ENCODE measurements at regions not wholly inside any gene's neighbourhood (a gene's known extent, or its start where the extent isn't known, plus 50 kb on each side); places are given as distances from the start of the nearest gene placed in this dataset.

DNA sequence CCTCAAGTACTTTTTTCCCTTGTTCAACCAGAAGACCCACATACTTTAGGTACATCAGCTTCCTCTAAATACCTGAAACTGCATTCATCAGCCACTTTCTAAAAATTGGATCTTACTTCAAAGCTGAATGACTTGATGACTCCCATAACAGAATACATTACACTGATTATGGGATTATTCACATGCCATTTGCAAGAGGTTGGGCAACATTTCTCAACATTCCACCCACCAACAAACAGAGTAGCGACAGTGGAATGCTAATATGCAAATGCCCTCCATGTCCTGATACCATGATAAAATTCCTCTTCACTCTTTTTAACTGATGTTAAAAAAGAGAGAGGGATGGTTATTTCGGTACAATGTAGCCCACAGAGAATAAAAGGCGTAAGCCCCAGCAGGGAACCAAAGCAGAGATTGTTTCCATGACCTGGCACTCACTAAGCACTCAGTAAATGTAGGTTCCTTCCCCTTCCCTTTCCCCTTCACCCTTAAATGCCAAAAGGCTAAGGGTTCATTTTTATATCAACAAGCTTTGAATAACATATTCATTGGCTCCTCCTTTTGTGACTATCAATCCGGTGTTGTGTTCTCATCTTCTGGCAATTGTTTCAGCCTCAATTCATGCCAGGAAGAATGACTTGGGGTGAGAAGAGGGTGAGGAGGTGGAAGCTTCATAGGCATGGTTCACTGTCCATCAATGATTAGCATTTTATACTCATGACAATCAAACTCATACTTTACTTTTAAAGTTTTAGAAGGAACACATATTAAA is 317.2 kb downstream of the DHX15 start:
- Mint-ChIP-seq H3K4me1 (ENCODE audit: low read depth) (no peaks in the 10 kb centered on the region), H3K4me3 (no peak overlapping the region), H3K27ac (no peak overlapping the region), H3K36me3 (ENCODE audit: low read depth) (no peaks in the 10 kb centered on the region), H3K9me3 (no peaks in the 10 kb centered on the region), H3K27me3 (ENCODE audit: low read depth) (peaks cover 3% of the 10 kb centered on the region)
- DNase-seq = no peak
- CTCF ChIA-PET = no interaction called here
- intact Hi-C loops (cut with micrococcal nuclease) = no loop called here

DNA sequence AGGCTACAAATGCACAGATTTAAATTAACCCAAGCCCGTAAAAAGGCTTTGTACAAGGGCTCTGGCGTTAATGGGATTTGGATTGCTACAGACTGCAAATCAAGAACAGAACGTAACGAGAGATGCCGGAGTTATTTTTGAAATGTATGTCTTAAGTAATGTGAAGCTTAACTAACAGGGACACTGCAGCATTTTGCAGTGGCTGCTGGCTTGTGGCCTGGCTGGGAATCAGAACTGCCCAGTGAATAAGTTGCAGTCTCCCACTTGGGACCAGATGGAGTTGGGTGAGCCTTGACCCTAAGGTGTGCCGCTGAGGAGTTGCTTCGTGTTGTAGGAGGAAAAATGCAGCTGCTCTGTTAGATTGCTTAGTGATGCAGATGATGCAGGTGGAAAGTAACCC is 318.4 kb downstream of the DHX15 start:
- CTCF ChIA-PET = no interaction called here
- Mint-ChIP-seq H3K4me3 (no peak overlapping the region), H3K36me3 (ENCODE audit: low read depth) (no peaks in the 10 kb centered on the region), H3K27me3 (ENCODE audit: low read depth) (peaks cover 5% of the 10 kb centered on the region), H3K4me1 (ENCODE audit: low read depth) (no peaks in the 10 kb centered on the region), H3K27ac (no peak overlapping the region), H3K9me3 (no peaks in the 10 kb centered on the region)
- no peak for DNase-seq
- intact Hi-C loops (cut with micrococcal nuclease) = no loop called here

DNA sequence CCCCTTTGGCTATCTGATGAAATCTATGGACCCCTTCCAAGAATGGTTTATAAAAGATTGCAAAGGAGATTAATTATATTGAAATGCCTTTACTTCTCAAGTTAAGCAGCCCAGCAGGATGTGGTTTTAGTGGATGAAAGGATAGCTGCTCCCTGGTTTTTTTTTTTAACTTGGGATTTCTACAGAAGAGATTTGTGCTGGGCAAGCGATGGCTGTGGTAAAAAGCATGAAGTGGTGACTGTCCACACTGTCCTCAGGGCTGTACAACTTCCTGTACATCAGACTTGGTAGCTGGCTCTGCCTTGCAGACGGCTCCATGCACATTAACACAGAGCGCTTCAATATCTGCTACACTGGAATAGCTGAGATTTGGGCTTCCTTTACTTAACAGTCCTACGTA is 321.7 kb downstream of the DHX15 start:
- DNase-seq = no peak
- intact Hi-C loops (cut with micrococcal nuclease) = no loop called here

DNA sequence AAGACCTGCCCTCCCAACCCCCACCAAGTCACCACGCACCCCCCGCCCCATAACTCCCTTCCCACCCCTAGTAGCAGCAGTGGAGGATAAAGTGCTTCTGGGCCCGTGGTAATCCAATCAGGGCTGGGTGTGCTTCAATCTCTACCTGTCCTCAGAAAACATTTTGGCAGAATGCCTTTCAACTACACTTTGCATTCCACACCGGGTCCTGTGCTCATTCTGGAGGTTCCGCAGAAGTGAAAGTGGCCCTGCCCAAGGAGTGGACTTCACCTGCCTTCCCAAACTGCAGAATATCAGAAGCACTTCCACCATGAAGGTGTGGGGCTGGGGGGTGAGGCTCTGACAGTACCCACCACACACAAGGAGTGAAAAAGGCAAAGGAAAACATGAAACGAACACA is 322.3 kb downstream of the DHX15 start:
- CTCF ChIA-PET = no interaction called here
- DNase-seq = no peak
- H3K9me3 Mint-ChIP-seq = no peaks in the 10 kb centered on the region
- no peaks in the 10 kb centered on the region for H3K4me1 Mint-ChIP-seq (ENCODE audit: low read depth)
- intact Hi-C loops (cut with micrococcal nuclease) = no loop called here
- H3K4me3 Mint-ChIP-seq = no peak overlapping the region
- peaks cover 4% of the 10 kb centered on the region for H3K27me3 Mint-ChIP-seq (ENCODE audit: low read depth)
- H3K27ac Mint-ChIP-seq = no peak overlapping the region
- no peaks in the 10 kb centered on the region for H3K36me3 Mint-ChIP-seq (ENCODE audit: low read depth)

More for the DNA sequence above, 321.7 kb downstream of the DHX15 start:
- Mint-ChIP-seq H3K27me3 (ENCODE audit: low read depth) (peaks cover 6% of the 10 kb centered on the region), H3K36me3 (ENCODE audit: low read depth) (no peaks in the 10 kb centered on the region), H3K4me1 (ENCODE audit: low read depth) (no peaks in the 10 kb centered on the region), H3K4me3 (no peak overlapping the region), H3K9me3 (no peaks in the 10 kb centered on the region), H3K27ac (no peak overlapping the region)
- CTCF ChIA-PET = no interaction called here

DNA sequence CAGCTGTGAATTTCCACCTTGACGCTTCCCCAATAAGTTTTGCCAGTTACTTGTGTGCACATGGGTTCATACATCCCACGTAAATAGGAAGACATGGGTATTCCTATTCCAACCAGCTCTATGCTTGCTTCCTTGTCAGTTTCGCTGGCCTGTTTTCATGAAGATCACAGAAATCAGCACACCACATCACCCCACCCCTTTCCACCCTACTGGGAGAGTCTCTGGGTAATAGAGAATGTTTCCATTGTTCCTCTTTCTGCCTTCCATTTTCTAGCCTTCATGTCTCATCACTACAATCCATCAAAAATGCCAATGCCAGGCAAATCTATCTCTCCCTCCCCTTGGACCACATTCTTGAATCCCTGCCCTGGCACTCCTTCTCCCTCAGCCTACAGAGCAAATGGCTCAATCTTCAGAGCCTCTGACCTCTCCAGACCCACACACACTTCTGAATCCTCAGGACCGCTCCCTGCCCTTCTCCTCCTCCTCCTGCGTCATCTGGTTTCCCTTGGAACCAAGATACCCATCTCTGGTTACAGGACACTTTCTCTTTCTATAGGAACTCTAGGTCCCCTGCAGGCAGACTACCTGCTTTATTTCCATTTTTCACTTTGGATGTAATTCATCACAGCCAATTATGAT is 323.3 kb downstream of the DHX15 start:
- Mint-ChIP-seq H3K27me3 (ENCODE audit: low read depth) (peaks cover 4% of the 10 kb centered on the region), H3K27ac (no peak overlapping the region), H3K4me1 (ENCODE audit: low read depth) (no peaks in the 10 kb centered on the region), H3K4me3 (no peak overlapping the region), H3K36me3 (ENCODE audit: low read depth) (no peaks in the 10 kb centered on the region), H3K9me3 (no peaks in the 10 kb centered on the region)
- no peak for DNase-seq
- intact Hi-C loops (cut with micrococcal nuclease) = no loop called here
- CTCF ChIA-PET = no interaction called here

DNA sequence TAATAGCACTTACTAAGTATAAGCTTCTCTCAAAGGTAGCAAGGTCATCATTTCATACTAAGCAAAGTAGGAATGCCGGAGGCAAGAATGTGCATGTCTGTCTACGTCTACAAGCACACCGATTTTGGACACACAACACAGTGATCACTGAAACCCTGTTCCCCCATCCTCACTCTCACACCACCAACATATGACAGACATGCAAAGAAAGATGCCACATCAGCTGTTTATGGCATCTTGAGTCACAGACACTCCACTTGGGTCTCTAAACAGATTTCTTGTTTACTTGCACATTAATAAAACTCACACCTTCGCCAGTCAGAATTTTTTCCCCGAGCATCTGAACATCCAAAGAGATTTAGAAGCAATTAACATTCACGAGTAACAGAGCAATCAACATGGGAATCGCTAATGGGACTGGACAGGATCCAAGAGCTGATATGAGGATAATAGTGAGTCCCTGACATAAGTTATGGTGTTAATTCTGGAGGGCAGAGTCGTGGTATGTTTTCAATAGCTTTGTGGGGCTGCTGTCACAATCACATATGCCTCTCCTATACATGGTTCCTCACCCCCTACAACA is 324.1 kb downstream of the DHX15 start:
- no peaks in the 10 kb centered on the region for H3K36me3 Mint-ChIP-seq (ENCODE audit: low read depth)
- CTCF ChIA-PET = no interaction called here
- no peak overlapping the region for H3K27ac Mint-ChIP-seq
- DNase-seq = no peak
- H3K27me3 Mint-ChIP-seq (ENCODE audit: low read depth) = peaks cover 4% of the 10 kb centered on the region
- intact Hi-C loops (cut with micrococcal nuclease) = no loop called here
- H3K4me3 Mint-ChIP-seq = no peak overlapping the region
- H3K9me3 Mint-ChIP-seq = no peaks in the 10 kb centered on the region
- H3K4me1 Mint-ChIP-seq (ENCODE audit: low read depth) = no peaks in the 10 kb centered on the region

DNA sequence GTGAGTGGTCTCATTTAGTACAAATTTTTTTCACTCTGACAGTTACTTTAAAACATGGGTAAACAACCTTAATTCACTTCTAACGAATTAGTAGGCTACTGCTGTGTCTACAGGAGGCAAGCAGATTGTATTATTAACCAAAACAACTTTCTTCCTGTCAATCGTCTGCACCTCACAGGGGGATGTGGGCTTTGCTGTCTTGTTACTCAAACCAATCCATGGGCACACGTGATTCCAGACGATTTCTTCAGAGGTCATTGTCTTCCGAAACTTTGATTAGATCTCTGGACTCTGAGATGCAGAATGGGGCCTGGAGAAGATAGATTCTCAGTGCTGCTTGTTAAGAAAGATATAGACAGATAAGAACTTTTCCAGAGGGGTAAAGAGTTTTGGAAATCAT is 327.8 kb downstream of the DHX15 start:
- Mint-ChIP-seq H3K27ac (no peak overlapping the region), H3K9me3 (no peaks in the 10 kb centered on the region), H3K36me3 (ENCODE audit: low read depth) (no peaks in the 10 kb centered on the region), H3K4me1 (ENCODE audit: low read depth) (no peaks in the 10 kb centered on the region), H3K27me3 (ENCODE audit: low read depth) (peaks cover 10% of the 10 kb centered on the region), H3K4me3 (no peak overlapping the region)
- no peak for DNase-seq
- CTCF ChIA-PET = no interaction called here
- intact Hi-C loops (cut with micrococcal nuclease) = loop anchor here (10.0 kb wide), 1 partner anchor 158 kb away; no protein-coding TSS in a partner anchor

DNA sequence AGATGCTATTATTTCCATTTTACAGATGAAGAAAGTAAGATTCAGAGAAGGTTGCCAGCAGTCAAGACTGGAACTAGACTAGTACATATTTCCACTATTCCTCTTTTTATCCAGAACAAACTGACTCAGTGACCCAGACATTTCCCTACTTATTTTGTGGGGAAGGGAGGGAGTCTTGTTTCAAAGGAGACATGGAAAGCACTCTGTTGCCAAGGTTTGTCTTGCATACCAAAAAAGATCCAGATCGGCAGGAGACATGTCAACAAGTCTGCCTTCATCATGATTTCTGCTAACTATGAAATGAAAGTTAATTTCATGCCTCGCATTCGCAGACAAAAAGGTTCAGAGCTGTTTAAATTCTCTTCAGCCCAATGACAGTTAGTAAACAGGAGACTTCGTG is 328.3 kb downstream of the DHX15 start:
- Mint-ChIP-seq H3K27ac (no peak overlapping the region), H3K36me3 (ENCODE audit: low read depth) (no peaks in the 10 kb centered on the region), H3K9me3 (no peaks in the 10 kb centered on the region), H3K27me3 (ENCODE audit: low read depth) (peaks cover 8% of the 10 kb centered on the region), H3K4me3 (no peak overlapping the region), H3K4me1 (ENCODE audit: low read depth) (no peaks in the 10 kb centered on the region)
- no peak for DNase-seq
- intact Hi-C loops (cut with micrococcal nuclease) = loop anchor here (10.0 kb wide), 1 partner anchor 159 kb away; no protein-coding TSS in a partner anchor
- CTCF ChIA-PET = no interaction called here

DNA sequence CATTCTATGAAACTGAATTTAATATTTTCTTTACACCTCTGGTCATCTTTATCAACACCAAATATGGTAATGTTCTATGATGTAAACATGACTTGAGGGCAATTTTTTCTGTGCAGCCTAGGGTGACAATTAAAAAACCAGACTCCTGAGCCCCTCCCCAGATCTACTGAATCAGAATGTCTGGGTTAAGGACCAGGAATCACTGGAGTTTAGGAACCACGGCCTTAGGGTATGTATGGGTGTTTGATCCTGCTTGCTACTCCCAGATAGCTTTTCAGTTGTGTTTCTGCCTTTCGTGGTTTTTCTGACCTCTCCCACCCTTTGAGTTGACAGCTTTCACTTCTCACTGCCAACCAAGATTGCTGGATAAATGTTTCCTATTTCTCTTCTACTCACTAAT is 332.2 kb downstream of the DHX15 start:
- CTCF ChIA-PET = no interaction called here
- H3K4me3 Mint-ChIP-seq = no peak overlapping the region
- no peak for DNase-seq
- intact Hi-C loops (cut with micrococcal nuclease) = loop anchor here (10.0 kb wide), 1 partner anchor 163 kb away; no protein-coding TSS in a partner anchor
- H3K36me3 Mint-ChIP-seq (ENCODE audit: low read depth) = no peaks in the 10 kb centered on the region
- H3K27me3 Mint-ChIP-seq (ENCODE audit: low read depth) = peaks cover 13% of the 10 kb centered on the region
- H3K4me1 Mint-ChIP-seq (ENCODE audit: low read depth) = no peaks in the 10 kb centered on the region
- H3K9me3 Mint-ChIP-seq = no peaks in the 10 kb centered on the region
- no peak overlapping the region for H3K27ac Mint-ChIP-seq

DNA sequence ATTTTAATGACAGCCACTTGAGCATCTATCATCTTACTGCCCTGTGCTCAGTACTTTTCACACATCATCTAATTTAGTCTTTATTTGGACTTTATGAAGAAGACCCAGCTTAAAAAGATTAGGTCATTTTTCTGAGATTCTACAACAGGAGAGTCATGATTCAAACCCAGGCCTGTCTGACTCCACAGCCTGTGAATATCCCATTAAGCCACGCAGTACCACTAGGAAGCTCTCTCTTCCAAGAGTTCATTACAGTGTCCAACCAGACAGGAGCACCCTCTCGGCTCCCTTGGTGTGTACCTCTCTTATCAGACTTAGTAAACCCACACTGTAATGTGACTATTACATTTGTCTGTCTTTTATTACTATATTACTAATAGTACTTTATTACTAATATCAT is 332.8 kb downstream of the DHX15 start:
- Mint-ChIP-seq H3K36me3 (ENCODE audit: low read depth) (no peaks in the 10 kb centered on the region), H3K4me3 (no peak overlapping the region), H3K27ac (no peak overlapping the region), H3K27me3 (ENCODE audit: low read depth) (peaks cover 13% of the 10 kb centered on the region), H3K9me3 (no peaks in the 10 kb centered on the region), H3K4me1 (ENCODE audit: low read depth) (no peaks in the 10 kb centered on the region)
- no peak for DNase-seq
- intact Hi-C loops (cut with micrococcal nuclease) = loop anchor here (10.0 kb wide), 1 partner anchor 163 kb away; no protein-coding TSS in a partner anchor
- CTCF ChIA-PET = no interaction called here

DNA sequence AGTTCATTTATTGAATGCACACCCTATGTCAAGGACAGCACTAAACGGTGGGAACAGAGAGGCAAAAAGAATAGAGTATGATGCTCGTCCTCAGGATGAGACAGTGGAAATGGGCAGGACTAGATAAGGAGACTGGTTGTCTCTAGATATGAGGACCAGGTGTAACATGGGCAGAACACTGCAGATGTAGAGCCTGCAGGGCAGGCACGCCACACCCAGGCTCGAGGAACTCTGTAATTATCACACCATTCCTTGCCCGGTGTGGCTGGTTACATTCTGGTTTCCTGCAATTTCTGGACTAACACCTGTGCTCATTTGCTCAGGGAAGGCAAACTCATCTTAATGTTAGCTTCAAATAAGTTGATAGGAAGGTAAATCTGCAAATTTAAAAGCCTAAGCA is 334.4 kb downstream of the DHX15 start:
- intact Hi-C loops (cut with micrococcal nuclease) = loop anchor here (10.0 kb wide), 1 partner anchor 165 kb away; no protein-coding TSS in a partner anchor
- peaks cover 13% of the 10 kb centered on the region for H3K27me3 Mint-ChIP-seq (ENCODE audit: low read depth)
- no peak overlapping the region for H3K4me3 Mint-ChIP-seq
- no peak for DNase-seq
- no peaks in the 10 kb centered on the region for H3K4me1 Mint-ChIP-seq (ENCODE audit: low read depth)
- H3K36me3 Mint-ChIP-seq (ENCODE audit: low read depth) = no peaks in the 10 kb centered on the region
- CTCF ChIA-PET = no interaction called here
- H3K9me3 Mint-ChIP-seq = no peaks in the 10 kb centered on the region
- no peak overlapping the region for H3K27ac Mint-ChIP-seq

DNA sequence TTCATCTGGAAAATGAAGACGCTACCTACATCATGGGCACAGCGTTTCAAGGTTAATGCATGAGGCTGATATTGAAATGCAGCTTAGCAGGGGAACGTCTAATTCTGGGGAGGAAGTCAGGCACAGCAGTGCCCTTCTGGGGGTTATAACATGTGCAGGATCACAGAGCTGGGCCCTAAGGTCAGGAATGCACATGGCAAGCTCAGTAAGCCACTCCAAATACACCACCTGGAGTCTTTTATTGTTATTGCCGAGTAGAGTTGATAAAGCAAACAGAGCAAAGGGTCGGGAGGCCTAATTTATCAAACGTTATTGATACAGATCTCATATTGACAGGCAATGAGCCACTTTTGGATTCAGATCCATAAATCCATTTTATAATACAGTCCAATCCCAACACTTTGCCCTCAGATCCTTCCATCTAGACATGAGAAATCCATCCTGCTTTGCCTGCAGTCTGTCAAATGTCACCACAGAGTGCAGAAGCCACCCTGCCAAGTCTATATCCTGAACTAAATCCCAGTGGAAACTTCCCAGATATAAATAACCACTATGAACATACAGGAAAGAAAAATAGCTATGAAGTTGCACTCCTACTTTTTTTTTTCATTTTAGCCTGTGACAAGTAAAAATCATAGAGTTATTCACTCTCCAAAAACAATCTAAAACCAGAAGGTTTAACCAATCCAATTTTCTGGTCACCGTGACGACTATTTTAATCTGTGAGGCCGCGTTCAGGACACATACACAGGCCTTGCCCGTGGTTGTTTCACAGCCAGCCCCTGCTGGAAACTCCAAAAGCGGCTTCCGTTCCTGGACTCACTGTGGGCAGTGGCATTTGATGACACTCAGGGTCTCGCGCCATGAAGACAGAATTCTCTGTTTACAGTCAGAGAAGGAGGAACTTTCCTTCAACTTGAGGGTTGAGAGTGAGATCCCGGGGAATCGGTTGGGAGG is 335.4 kb downstream of the DHX15 start:
- no peaks in the 10 kb centered on the region for H3K9me3 Mint-ChIP-seq
- intact Hi-C loops (cut with micrococcal nuclease) = no loop called here
- peaks cover 9% of the 10 kb centered on the region for H3K27me3 Mint-ChIP-seq (ENCODE audit: low read depth)
- CTCF ChIA-PET = no interaction called here
- no peaks in the 10 kb centered on the region for H3K4me1 Mint-ChIP-seq (ENCODE audit: low read depth)
- H3K4me3 Mint-ChIP-seq = no peak overlapping the region
- no peak for DNase-seq
- H3K27ac Mint-ChIP-seq = no peak overlapping the region
- no peaks in the 10 kb centered on the region for H3K36me3 Mint-ChIP-seq (ENCODE audit: low read depth)

All from activated naive CD4-positive, alpha-beta T cell treated with anti-CD3 and anti-CD28 coated beads for 36 hours (primary cell).